SKM-1 treated with dmso at 0.1 percent for 144 hours (cell line): ENCODE measurements at regions not wholly inside any gene's neighbourhood (a gene's known extent, or its start where the extent isn't known, plus 50 kb on each side); places are given as distances from the start of the nearest gene placed in this dataset.

Source experiments
- DNase-seq: peaks from one replicate; lab custom pipeline; 2025; ENCODE audit not compliant: unreplicated experiment; lab: John Stamatoyannopoulos, UW

DNA sequence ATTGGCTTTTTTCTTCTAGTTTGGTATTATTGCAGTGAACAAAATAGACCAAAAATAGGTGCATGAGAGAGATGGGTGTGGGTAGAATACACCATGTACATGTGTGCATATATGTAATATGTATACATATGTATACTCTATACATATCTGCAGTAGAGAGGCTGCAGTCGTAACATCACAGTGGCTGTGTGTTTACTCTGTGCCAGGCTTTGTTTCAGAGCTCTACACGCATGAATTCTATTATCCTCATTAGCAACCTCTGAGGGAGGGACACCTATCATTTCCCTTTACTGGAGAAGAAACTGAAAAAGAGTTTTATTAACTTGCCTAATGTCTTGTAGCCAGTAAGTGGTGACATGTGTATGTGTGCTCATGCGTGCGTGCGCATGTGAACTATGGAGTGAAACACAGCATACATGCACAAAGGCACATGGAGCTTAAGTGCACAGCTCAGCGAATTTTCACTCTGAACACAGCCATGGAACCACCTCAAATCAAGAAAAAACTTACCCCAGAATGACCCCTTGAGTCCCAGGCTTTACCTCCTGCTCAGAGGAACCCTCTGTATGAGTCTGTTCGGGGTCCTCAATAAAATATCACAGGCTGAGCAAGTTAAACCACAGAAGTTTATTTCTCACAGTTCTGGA lies 452.5 kb downstream of the CDH26 start:
- DNase-seq, result no peak

DNA sequence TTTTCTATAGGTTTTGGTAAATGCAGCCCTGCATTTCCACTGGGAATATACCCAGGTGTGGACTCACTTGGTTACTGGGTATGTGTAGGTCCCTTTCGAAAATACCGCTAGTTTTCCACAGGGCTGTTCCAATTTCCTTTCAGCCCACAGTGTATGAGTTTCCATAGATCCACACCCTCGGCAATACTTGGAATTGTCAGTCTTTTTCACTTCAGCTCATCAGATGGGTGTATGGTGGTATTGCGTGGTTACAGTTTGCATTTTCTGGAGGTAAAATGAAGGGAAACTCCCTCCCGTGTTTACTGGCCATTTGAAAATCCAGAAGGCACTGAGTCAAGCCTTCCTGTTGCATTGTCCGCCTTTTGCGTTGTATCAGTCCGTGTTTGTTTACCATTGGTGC lies 453.6 kb downstream of the CDH26 start:
- no peak for DNase-seq

DNA sequence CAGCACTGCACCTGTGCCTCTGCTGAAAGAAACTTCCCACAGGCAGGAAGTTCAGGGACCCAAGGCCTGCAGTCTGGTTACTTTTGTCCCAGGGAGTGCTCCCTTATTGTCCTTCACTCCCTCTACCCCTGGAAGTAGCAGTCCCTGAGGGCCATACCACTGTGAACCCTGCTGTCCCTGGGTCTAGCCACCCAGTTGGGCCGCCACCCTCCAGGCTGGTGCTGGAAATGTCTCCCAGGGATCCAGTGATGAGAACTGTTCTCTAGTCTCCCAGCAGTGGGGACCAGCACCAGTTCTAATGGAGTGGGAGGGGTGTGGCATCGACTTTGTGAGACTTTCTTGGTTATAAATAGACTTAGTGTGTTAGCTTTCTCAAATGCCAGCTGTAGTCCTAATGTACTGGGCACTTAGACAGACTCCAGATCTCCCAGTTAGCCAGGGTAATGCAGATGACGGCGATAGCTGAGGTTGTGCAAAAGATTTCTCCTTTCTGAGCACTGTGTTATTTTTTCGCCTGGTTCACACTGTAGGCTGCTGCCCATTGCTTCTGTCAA lies 462.5 kb downstream of the CDH26 start:
- no peak for DNase-seq

- no peak for DNase-seq
Observed at GRCh38 chr20:60422848-60423247, 464.6 kb downstream of the CDH26 start.

DNA sequence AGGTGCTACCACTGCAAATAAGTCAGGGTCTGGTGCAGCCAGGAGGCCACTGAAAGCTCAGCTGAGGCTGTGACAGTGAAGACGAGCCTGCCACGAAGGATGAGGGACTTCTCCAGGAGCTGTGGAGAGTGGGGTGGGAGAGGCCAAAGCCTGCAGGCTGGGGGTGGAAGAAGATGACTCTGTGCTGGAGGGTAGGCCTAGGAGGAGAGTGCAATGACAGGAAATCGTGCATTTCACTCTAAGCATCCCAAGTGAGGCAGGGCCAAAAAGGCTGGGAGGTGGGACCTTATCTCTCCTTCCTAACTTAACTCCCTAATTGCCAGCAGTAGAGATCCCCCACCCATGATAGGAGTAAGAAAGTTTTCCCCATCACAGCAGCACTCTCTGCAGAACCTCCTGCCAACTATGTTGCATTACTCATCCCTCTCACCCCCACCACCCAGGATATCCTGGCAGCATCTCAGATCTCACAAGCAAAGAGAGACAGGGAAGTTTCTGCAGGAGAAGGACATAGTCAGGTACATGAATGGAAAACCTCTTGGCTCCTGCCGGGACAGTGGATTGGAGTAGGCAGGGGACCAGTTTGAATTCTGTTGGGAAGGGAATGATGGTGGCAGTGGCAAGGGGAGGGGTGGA lies 466.2 kb downstream of the CDH26 start:
- DNase-seq, result no peak

DNA sequence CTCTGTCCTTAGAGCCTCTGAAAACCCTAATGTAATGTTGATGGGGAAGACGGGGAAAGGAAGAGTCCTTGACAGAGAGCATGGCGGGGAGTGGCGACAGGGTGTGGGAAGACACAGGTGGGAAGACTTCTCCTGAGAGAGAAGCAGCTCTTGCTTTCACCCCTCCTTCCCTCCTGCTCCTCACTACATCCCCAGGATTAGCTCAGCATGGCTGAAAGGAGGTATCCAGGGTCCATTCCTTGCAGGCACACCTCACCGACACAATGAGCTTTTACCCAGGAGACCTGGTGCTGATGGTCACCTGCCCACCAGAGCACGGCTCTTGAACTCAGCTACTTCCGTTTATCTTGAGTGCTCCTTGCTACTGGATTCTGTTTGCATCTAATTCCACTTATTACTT lies 469.3 kb downstream of the CDH26 start:
- no peak for DNase-seq

DNA sequence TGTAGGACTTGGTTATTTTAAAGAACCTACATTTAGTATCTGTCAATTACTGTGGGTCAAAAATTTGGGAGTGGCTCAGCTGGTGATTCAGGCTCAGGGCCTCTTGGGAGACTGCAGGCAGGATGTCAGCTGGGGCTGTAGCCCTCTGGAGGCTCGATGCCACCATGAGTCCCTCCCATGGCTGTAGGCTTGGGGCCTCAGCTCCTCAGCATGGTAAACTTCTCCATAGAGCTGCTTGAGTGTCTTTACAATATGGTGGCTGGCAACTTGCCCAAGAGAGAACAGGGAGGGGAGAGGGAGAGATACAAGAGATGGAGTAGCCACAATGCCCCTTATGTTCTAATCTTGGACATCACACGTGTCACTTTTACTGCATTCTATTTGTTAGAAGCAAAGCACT lies 470.4 kb downstream of the CDH26 start:
- no peak for DNase-seq

DNA sequence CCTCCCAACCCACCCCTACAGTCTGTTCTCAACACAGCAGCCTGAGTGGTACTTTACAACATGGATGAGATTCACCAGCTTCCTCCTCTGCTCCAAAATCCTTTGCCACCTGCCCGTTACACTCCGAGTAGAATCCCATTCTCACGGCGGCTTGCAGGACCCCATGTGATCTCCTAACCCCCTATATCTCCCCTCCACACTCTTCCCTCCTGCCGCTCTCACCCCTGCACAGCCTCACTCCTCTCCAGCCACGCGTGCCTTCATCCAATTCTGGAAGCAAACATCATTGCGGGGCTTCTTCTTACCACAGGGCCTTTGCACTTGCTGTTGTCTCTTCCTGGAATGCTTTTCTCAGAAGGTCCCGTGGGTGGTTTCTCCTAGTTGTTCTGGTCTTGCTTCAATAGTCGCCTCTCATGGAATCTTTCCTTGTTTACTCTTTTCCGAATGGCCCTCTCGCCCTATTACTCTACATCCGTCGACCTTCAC lies 472.3 kb downstream of the CDH26 start:
- no peak for DNase-seq

GRCh38 chr20:60431349-60431748 lies 473.1 kb downstream of the CDH26 start:
- DNase-seq, result no peak

- no peak for DNase-seq
Observed at GRCh38 chr20:60437418-60437817, 479.2 kb downstream of the CDH26 start.

- DNase-seq, result no peak
Observed at GRCh38 chr20:60446267-60447111, 488.3 kb downstream of the CDH26 start.

GRCh38 chr20:60447703-60448102 lies 489.5 kb downstream of the CDH26 start:
- no peak for DNase-seq

DNA sequence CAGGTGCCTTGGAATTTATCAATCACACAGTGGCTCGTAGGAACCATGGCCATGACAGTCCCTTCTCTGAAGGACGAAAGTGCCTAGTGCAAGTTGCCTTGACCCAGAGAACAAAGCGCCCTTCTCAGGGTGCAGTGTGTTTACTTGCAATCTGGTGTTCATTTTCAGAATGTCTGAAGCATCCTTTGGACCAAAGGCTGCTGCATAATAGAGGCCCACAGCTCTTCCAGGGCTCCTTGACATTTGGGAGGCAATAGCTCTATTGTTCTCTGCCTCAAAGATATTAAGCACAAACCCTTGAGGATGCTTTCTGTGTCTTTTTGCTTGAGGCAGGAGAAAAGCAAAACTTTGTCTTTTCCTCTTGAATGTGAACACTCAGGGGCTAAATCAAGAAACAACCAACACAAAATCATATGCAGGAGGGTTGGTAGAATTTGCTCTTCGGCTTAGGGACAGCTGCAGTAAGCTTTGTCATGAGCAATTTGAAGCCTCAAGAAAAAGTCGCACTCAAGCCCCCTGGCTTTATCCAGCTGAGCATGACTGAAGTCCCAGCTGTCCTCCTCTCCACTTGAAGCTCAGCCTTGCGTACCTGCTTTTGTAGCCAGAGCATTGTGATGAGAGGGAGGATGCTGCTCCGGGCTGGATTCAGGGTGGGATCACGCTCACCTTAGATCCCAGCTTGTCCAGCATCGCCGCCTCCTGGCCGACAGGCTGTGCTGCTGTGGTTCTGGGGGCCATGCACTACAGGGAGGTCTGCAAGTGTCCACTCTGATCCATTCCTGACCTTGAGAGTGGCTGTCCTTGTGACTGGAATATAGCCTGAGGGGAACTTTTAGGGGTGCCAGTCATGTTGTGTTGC lies 495.4 kb downstream of the CDH26 start:
- no peak for DNase-seq

DNA sequence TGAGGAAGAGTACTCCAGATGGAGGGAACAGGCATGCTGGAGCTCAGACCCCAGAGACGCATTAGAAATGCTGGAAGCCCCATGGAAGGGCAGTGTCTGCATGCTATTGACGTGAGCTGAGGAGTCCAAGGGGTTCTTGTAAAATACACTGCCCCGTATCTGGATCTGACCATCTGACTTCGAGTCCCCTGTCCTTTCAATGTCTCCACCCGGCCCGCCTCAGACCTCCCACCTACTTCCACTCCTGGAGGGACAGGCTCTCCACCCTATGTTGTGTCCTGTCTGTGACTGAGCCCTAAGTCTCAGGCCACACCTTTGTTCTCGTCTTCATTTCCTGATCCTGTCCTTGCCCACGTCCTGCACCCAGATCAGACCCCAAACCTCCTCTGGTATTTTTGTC lies 496.3 kb downstream of the CDH26 start:
- no peak for DNase-seq

DNA sequence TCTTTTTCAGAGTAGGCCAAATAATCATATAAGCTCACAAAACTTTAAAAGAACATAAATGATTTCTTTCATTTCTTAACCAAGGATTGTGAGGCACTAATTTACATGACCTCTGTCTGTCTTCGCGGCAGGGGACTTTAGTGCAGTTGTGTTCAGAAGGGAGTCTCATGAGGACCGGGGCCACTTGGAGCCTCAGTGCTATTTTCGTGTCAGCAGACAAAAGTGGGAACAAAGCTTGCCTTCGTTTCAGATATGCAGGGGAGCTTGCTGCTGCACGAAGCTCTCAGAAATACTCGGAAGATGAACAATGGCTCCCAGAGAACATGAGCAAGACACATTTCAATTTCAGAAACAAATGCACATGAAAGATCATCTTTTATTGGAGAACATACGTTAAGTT lies 497.0 kb downstream of the CDH26 start:
- no peak for DNase-seq

- DNase-seq, result no peak
Observed at GRCh38 chr20:60459212-60459611, 501.0 kb downstream of the CDH26 start.

- DNase-seq, result no peak
Observed at GRCh38 chr20:60461993-60462392, 503.8 kb downstream of the CDH26 start.

DNA sequence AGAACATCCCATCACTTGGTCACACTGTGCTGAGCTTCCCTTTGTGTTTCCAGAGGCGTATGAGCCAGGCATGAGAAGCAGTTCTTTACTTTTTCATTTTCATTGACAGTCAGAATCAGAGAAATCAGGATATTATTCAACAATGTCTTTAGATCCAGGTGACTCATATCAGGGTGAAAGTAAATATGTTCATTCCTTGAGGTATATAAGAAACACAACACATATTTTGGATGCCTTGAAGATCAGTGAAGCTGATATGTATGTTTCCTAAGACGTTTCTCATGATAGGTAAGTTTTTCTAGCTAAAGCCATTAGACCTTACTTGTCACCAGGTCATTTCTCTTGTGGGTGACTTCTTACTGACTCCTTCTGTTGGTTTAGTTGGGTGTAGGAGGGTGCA lies 505.6 kb downstream of the CDH26 start:
- no peak for DNase-seq

DNA sequence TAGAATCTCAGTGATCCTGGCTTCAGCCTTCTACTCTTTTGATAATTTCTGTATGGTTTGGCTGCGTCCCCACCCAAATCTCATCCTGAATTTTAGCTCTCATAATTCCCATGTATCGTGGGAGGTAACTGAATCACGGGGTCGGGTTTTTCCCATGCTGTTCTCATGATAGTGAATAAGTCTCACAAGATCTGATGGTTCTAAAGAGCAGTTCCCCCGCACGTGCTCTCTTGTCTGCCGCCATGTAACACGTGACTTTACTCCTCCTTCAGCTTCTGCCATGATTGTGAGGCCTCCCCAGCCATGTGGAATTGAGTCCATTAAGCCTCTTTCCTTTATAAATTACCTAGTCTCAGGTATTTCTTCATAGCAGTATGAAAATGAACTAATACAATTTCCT lies 507.2 kb downstream of the CDH26 start:
- DNase-seq, result no peak

DNA sequence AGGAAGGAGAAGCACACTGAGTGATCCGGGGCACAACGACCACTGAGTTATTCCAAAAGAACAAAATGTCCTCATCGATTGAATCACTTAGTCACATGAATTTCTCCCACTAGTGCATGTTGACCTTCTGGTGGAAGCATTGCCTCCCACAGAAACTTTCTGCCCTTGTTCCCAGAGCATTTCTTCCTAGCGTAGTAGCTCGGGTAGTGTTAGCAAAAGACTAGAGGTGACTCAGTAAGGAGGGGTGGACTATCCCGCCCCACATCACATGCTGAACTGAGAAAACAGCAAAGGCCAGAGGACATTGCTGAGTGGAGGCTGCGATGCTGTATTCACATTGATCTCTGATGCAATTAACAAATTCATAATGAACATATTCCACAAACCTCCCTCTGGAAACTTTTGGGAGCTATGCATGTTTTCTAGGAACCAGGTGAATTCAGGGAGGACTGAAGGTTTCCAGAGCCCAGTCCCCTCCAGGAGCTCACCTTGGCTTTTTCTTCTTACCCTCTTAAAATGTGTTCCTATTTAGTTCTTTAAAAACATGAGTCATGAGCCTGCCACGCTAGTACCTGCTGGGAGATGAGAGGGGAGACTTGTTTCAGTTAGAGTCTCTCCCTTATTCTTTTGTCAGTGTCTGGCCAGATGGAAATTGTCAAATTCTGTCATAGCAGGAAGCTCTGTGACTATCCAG lies 507.9 kb downstream of the CDH26 start:
- no peak for DNase-seq
